GM21717 (cell line): ENCODE measurements at regions not wholly inside any gene's neighbourhood (a gene's known extent, or its start where the extent isn't known, plus 50 kb on each side); places are given as distances from the start of the nearest gene placed in this dataset.
"Not testable (repeated sequence)": the region's sequence is repeated elsewhere in the genome, so short reads cannot be mapped to it uniquely, and the experiment has no call there.

ENCODE experiments used
- ATAC-seq: cut with Tn5 transposase; IDR thresholded peaks from one replicate; pipeline ENCODE4 v1.9.1; 2021; ENCODE audit warnings: mild to moderate bottlenecking, moderate library complexity; ENCODE audit not compliant: unreplicated experiment

DNA sequence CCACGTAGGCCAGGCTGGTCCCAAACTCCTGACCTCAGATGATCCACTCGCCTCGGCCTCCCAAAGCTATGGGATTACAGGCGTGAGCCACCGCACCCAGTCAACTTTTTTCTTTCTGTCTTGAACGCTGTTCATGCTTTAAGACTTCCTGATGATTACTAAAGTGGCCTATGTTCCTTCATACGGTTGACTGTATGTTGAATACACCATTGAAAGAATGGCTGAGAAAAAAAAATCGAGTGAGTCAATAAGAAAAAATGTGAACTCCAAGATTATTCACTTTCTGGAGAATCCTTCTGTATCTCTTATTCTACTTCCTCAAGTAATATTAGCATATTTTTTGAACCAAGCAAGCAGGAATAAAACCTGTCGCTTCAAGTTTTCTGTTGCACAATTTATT lies 955.0 kb downstream of the GATA3 start:
- ATAC-seq, result no peak

DNA sequence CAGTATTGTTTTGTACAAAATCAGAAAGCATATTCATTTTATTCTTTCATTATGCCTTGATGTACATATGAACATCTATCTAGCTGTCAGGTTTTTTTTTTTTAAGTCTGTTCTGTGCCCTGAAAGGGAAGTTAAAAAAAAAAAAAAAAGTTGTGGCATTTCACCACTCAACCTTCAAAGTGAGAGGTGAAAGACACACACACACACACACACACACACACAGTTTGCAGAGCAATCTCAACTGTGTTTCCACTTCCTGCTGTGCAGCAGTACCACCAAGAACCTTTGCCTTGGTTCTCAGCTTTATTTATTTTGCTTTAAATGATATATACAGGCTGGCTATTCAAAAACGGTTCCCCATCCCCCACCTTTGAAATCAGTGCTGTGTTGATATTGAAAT lies 955.6 kb downstream of the GATA3 start:
- no peak for ATAC-seq

DNA sequence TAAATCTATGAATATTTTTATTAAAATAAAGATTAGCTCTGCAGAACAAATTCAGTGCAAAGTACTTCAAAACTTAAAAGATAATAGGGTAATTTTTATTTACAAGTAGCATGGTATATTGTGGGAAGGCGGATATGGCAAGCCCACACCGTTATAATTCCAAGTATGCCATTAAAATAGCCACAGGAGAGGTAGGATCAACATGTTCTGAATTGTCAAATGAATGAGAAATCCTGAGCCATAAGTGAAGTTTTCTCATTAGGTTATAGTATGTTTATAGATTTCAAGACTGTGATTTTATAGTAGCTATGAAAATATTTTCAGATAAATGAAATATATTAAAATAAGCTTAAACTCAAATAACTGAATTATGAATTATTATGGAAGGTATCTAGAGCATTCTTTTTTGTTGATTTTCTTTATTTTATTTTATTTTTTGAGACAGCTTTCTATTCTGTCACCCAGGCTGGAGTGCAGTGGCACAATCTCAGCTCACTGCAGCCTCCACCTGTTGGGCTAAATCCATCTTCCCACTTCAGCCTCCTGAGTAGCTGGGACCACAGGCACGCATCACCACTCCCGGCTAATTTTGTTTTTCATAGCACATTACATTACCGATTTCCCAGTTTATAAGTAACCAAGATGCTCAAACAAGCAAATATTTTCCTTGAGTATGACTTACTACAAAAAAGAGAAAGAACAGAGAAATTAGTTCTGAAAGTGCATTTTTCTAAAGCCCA lies 956.6 kb downstream of the GATA3 start:
- no peak for ATAC-seq

DNA sequence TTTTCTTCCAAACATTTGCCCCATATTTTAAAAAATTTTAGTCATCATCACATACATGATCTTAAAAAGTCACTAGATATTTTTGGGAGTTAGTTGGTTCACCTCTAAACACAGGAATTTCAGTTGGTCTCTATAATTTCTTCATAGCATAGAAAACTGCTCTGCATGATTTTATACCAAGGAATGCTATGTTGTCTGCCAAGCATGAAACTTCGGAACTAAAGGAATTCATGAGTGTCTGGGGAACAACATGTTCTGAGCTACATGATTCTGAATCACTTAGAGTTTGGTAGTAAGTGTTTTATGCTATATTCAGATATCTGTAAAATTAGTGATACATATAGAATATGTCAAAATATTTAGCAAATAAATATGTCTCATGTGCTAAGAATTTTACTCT lies 957.8 kb downstream of the GATA3 start:
- no peak for ATAC-seq

DNA sequence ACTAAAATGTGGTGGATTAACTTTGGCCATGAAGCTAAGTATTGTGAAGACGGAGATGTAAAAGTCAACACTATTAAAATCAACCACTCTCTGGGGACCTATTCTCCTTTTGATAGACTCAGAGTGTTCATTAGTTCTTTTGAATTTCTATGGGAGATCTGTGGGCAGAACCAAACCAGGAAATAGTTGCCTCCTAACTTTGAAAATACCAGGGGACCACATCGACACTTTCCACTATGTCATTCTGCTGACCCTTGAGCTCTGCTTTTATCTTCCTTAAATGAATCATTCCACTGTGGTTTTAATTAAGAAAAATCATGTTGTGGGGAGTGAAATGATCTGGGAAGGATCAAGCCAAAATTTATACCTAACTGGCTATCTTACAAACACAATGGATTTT lies 960.5 kb downstream of the GATA3 start:
- no peak for ATAC-seq

DNA sequence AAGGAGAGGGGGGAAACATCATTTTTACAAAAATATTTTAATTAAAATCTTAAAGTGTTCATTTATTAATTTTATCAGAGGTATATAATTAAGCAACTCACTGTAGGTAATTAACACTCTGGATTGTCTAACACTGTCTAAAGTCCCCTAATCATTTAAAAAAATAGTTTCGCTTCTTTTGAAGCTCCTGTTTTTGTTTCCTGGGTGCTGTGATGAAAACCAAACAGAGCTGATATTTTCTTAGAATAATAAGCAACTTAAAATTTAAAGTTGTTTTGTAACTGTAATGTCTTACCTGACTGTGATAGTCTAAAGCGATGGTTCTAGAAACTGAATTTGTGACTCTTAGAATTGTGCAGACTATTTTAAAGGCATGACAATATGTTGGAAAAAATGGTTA lies 961.0 kb downstream of the GATA3 start:
- ATAC-seq, result no peak

DNA sequence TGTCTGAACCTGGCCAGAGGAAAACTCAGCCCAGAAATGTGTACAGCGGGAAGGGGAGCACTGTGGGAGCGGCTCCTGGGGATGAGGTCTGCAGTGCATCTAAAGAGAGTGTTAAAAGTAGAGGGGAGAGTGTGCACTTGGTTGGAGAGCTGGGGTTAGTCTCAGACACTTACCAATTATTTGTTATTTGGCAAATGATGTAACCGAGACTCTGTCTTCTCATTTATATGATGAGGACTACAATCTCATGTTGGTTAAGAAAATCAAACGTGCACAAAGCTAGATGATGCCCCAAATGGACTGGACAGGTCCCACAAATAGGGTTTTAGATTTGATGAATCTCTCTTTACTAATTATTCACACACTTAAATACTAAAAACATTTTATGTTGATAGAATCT lies 962.4 kb downstream of the GATA3 start:
- no peak for ATAC-seq

DNA sequence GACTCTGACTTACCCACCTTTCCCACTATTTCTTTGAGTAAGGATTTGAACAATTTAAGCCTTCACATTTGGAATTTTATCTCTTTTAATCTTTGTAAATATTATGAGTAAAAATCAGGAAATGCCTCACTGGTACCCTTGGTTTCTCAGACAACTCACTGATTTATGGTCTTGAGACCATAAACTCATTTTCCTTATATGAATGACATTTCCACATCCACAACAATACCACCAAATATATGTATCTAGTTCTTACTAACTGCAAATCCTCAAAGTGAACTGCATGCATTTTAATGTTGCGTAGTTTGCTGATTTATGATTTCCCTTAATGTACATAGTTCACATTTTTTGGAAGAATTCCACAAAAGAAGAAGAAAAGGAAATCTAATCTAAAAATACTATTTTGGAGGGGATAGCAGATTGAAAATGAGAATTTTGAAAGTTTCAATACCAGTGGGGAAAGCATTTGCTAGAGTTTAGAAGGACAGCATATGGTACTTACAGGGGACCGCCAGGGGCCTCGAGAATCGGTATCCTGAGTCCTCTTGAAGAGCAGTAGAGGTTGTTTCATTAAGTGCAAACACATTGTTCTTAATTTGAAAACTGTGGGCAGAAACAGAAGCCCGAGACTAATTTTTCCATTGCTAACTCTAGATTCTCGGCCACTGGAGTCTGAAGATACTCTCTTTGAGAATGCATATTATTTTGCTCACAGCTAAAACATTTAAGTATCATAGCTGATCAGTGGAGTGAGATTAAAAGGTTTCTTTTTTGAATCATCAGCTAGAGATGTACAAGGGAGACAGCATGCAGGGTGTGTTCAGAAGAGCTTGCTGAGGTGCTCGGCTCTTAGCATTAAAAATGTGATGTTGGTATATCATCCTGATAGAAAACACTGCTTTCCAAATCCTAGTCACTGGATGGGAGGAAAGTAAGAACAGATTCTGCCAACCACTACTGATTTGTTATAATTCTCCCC lies 964.0 kb downstream of the GATA3 start:
- ATAC-seq, result no peak

DNA sequence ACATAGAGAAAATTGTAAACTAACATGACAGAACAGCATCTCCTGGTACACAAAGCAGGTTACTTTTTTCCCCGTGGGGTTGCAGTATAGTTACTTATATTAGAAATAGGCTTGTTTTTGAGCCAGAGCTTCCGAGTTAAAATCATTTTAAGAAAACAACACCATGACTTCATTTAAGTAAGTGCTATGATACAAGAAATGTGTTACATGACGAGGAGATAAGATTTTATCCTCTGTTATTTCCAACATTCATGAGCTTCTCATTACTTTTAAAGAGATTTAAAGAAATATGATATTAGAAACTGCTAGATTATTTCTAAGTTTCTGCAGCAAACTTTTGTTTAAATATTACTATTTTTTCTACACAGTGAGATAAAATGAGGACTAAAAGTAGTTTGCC lies 968.7 kb downstream of the GATA3 start:
- ATAC-seq, result no peak

DNA sequence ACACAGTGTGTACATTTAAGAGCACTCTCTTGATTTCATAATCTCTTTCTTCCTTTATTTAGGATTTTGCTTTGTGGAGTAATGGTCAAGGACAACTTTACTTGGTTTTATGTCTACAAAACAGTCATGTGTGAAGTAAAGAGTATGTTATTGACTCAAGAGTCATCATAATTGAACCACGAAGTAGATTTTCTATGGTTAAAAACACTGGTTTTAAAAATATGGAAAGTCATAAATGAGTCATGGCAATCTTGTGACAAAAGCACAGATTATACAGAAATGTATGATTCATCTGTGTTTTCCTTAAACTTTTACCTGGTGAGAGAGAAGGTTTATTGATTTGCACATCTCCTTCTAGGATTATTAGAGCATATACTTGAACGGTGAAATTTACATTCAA lies 969.7 kb downstream of the GATA3 start:
- no peak for ATAC-seq

DNA sequence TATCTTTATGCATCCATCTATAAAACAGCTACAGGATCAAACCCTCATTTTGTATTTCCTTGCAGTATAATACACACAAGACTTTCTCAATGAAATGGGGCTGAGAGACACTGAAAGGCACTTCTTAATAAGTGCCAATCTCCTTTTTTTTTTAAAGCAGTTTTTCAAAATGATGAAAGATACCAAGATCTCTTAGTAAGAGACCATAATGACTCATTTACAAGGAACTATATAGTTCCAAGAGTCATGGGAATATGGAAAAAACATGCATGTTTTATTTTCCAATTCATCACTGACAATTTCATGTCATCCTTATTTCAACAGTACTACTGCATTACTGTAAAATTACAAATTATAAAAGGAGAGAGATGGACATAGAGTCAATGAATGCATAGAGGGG lies 973.7 kb downstream of the GATA3 start:
- ATAC-seq, result no peak

DNA sequence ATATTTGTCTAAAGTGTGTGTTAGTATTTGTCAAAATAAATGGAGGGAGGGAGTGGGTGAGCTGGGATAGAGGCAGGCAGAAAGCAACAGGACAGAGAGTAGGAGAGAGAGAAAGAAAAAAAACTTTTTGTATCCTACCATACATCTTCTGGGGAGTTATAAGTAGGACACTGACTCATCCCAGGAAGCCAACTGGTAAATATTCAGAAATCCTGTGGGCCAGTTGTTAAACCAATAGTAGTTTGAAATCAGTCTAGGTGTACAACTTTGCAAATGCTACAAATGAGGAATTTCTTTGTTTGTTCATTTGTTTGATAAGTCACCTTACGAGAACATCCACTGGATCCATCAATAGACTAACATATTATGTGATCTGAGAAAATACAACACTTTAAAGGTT lies 980.9 kb downstream of the GATA3 start:
- ATAC-seq, result no peak

DNA sequence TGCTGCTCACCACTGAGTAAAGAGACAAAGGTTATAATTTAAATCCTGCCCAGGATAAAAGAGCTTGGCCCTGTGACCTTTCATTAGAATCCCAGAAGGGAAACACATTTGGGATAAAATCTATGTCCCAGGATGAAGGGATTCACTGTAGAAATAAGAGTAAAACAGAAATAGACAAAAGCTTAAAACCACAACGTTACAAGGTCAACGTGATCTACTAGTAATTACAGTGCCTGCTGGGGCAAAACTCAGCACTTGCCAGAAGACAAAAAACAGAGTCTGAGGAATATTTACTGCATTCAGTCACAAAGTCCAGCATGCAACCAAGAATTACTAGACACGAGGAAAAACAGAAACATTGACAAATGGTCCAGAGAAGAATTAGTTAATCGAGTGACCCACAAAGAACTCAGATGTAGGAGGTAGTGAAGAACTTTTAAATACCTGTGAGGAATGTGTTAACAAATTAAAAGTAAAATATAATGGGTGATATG lies 982.3 kb downstream of the GATA3 start:
- no peak for ATAC-seq

DNA sequence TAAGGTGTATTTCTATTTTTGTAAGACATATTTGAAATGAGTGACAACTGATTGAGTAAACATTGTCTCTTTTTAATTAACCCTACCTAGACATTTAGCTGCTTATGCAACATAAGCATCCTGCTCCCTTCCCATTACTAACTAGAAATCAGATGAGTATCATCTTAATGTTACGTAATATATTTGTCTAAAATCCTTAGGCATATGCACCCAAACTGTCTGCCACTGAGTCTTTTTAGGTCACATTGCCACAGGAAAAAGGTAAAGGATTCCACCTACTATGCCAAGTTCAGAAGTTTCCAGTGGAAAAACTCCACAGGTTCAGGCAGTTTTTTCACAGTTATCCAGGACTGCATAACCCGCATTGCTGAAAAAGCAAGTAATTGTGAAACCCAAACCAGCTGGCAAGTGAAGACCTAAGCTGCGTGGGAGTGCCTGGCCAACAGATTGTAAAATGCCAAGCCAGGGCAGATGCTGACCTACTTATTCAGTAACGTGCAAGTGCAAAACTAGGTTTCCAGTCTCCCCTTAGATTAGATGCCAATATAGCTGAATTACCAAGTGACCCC lies 983.7 kb downstream of the GATA3 start:
- ATAC-seq, result no peak

DNA sequence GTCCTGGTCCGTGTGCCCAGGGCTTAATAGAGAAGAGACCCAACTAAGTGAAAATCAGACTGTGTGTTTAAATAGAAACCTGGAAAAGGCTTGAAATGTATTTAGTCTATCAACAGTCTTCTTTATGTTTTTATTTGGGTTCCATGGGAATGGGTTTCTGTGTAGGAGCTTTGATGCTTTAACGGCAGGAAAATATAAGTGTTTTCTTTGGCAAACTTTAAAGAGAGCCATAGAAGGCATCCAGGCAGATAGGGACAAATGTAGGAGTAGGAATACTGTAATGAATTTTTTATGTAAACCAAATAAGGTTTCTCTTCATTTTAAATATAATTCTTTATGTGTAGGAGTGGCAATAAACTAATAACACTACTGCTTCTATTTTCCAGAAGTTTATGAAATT lies 989.0 kb downstream of the GATA3 start:
- no peak for ATAC-seq

DNA sequence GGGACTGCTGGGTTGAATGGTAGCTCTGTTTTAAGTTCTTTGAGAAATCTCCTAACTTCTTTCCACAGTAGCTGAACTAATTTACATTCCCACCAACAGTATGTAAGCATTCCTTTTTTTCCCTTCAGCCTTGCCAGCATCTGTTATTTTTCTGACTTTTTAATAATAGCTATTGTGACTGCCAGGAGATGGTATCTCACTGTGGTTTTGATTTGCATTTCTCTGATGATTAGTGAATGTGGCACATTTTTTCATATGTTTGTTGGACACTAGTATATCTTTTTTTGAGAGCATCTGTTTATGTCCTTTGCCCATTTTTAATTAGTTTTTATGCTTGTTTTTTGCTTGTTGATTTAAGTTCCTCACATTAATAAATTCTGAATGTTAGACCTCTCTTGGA lies 990.8 kb downstream of the GATA3 start:
- no peak for ATAC-seq

DNA sequence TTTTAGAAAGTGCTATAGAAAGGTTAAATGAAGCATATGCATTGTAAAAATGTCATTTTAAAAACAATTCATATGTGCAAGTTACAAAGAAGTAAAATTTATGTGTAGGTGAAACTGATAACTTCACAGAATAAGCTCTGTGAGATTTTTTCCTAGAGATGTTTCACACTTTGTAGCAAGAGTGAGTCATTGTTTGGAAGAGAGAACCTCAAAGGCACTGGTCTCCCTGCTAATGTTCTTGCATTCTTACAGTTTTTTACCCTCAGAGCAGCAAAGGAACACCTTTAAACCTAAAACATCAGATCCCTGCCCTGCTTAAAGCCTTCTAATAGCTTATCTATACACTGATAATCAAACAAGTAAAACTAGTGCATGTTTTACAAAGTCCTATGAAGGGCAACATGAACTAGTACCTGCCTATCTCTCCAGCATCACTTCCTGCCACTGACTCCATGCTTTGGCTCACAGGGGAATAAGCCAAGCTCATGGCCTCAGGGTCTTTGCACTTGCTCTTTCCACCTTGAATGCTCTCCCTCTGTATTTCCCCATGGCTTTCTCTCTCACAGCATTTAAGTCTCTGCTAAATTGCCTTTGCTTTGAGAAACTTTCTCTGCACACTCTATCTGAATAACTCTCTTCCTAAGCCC lies 997.0 kb downstream of the GATA3 start:
- no peak for ATAC-seq

DNA sequence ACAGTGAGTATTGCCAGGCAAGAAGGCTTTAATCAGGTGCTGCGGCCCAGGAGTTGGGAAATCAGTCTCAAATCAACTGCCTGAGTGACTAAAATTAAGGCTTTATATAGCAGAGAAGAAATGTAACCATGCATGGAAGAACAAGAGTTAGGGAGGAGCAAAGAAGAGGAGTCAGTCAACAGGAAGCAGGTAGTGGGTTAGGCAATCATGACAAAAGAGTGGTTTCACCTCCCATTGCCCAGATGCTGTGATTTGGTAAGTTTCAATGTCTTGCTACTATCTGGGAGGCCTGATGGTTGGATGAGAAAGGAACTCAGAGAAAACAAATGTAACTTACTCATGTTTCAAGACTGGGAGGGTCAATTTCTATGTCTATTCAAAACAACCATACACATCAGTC lies 998.3 kb downstream of the GATA3 start:
- no peak for ATAC-seq

DNA sequence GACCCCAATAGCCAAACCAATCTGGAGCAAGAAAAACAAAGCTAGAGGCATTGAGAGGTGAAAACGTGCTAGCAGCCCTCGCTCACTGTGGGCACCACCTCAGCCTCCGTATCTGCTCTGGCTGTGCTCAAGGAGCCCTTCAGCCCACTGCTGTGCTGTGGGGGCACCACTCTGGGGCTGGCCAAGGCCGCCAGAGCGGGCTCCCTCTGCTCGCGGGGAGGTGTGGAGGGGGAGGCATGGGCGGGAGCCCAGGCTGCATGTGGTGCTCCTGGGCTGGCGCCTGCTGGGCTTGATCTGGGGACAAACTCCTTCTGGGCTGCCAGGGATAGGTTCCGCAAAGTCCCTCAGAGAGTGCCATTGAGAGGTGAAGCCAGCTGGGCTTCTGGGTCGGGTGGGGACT lies 1002.0 kb downstream of the GATA3 start:
- ATAC-seq, result no peak

DNA sequence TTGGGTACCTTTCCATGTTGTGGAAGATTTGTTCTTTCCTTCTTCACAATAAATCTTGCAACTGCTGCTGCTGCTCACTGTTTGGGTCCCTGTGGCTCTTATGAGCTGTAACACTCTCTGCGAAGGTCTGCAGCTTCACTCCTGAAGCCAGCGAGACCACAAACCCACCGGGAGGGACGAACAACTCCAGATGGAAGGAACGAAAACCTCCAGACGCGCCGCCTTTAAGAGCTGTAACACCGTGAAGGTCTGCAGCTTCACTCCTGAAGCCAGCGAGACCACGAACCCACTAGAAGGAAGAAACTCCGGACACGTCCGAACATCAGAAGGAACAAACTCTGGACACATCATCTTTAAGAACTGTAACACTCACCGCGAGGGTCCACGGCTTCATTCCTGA lies 1002.8 kb downstream of the GATA3 start:
- ATAC-seq, result not testable (repeated sequence)

DNA sequence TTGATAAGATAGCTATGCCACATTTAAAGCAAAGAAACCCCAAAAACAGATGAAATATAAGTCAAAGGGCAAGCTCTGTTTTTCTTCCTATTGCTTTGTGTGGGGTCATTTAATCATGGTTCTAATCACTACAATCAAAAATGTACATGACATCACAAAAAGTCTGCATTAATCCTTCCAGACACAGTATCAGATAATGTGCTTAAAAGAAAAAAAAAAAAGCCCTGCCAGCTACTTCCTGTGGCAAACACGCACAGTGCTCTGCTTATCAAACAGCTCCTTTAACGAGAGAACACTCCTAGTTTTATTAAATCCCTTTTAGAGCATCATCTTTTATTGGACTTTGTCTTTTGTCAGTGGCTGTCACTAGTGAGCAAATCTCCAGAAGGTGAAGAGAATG lies 1005.8 kb downstream of the GATA3 start:
- ATAC-seq, result no peak
